Endodermal cell (in vitro differentiated cells): ENCODE measurements at regions not wholly inside any gene's neighbourhood (a gene's known extent, or its start where the extent isn't known, plus 50 kb on each side); places are given as distances from the start of the nearest gene placed in this dataset.

Experiments
- DNase-seq: peaks from one replicate; pipeline ENCODE4 v3.0.0-alpha.2; 2017
- H3K27ac ChIP-seq: 2 replicates; pipeline ENCODE4 v1.5.1; 2013; ENCODE audit warnings: mild to moderate bottlenecking, low read depth, low read length, moderate library complexity
- H3K27me3 ChIP-seq: 2 replicates; pipeline ENCODE4 v1.6.1; 2013; ENCODE audit warnings: mild to moderate bottlenecking, low read length, moderate library complexity; ENCODE audit not compliant: insufficient read depth, control insufficient read depth, poor library complexity, severe bottlenecking
- H3K36me3 ChIP-seq: 2 replicates; pipeline ENCODE4 v1.7.0; 2013; ENCODE audit warnings: mild to moderate bottlenecking, low read length, moderate library complexity; ENCODE audit not compliant: control insufficient read depth, insufficient read depth
- H3K4me1 ChIP-seq: one replicate; pipeline ENCODE4 v1.7.0; 2013; ENCODE audit warnings: low read length; ENCODE audit not compliant: control insufficient read depth, insufficient read depth
- H3K4me3 ChIP-seq: 2 replicates; pipeline ENCODE4 v1.5.1; 2013; ENCODE audit warnings: mild to moderate bottlenecking, low read length, moderate library complexity
- H3K9ac ChIP-seq: 2 replicates; pipeline ENCODE4 v1.6.1; 2013; ENCODE audit warnings: mild to moderate bottlenecking, low read length, moderate library complexity; ENCODE audit not compliant: poor library complexity, severe bottlenecking; ENCODE audit errors: extremely low read depth
- H3K9me3 ChIP-seq: 2 replicates; pipeline ENCODE4 v1.6.1; 2013; ENCODE audit warnings: mild to moderate bottlenecking, low read length, moderate library complexity; ENCODE audit not compliant: control insufficient read depth
- H3K27ac Mint-ChIP-seq: 2 replicates; pipeline ENCODE4 v1.8.0; 2020; ENCODE audit warnings: mixed read lengths
- H3K27me3 Mint-ChIP-seq: 2 replicates; pipeline ENCODE4 v1.8.0; 2021; ENCODE audit warnings: mild to moderate bottlenecking, mixed read lengths; ENCODE audit not compliant: insufficient read depth
- H3K36me3 Mint-ChIP-seq: 2 replicates; pipeline ENCODE4 v1.8.0; 2020; ENCODE audit warnings: low read depth, mixed read lengths
- H3K4me1 Mint-ChIP-seq: 2 replicates; pipeline ENCODE4 v1.8.0; 2020; ENCODE audit warnings: mixed read lengths
- H3K4me3 Mint-ChIP-seq: 2 replicates; pipeline ENCODE4 v1.8.0; 2020; ENCODE audit warnings: mild to moderate bottlenecking, moderate library complexity, mixed read lengths
- H3K9me3 Mint-ChIP-seq: 2 replicates; pipeline ENCODE4 v1.8.0; 2020; ENCODE audit warnings: mild to moderate bottlenecking, mixed read lengths
- CTCF ChIP-seq: fragments of 200-600 bp; sonication (generic); conservative IDR thresholded peaks from 2 replicates; pipeline ENCODE4 v1.5.0; 2021; ENCODE audit warnings: antibody characterized with exemption, mild to moderate bottlenecking
- WGBS, 2 experiments: methylation state at CpG; one replicate each; pipeline versions ENCODE4 v1.1.5 to v1.1.7; 2013; ENCODE audit warnings: missing lambda C conversion rate in 2 of 2, mixed read lengths in 1 of 2; ENCODE audit not compliant: insufficient coverage in 1 of 2, insufficient read length in 1 of 2; 5-methylcytosine and 5-hydroxymethylcytosine counted together

GRCh38 chr6:163773646-163774045, 359.1 kb downstream of the QKI start:
- no peaks in the 10 kb centered on the region for H3K9me3 ChIP-seq
- no peaks in the 10 kb centered on the region for H3K9me3 Mint-ChIP-seq
- WGBS, 2 experiments, result 87 to 88% methylated on average over 4 of the region's 4 CpGs

GRCh38 chr6:163772701-163773100, 358.2 kb downstream of the QKI start:
- 75% methylated on average over 1 of the region's 1 CpG; no CpG with 5 or more reads in 1 of the 2 experiments for WGBS, 2 experiments
- Histone ChIP-seq H3K4me3 (no peak overlapping the region), H3K9me3 (no peaks in the 10 kb centered on the region), H3K4me1 (peaks cover 2% of the 10 kb centered on the region), H3K9ac (no peak overlapping the region), H3K27me3 (no peaks in the 10 kb centered on the region), H3K27ac (no peak overlapping the region), H3K36me3 (no peaks in the 10 kb centered on the region)
- Mint-ChIP-seq H3K4me3 (no peak overlapping the region), H3K36me3 (no peaks in the 10 kb centered on the region), H3K27ac (no peak overlapping the region), H3K27me3 (no peaks in the 10 kb centered on the region), H3K9me3 (no peaks in the 10 kb centered on the region), H3K4me1 (peaks cover 15% of the 10 kb centered on the region)
- no peak for TF ChIP-seq CTCF
- no peak for DNase-seq

More at GRCh38 chr6:163773646-163774045, 359.1 kb downstream of the QKI start:
- H3K4me1 ChIP-seq, result peaks cover 2% of the 10 kb centered on the region
- no peak for TF ChIP-seq CTCF
- no peaks in the 10 kb centered on the region for H3K27me3 ChIP-seq
- no peak for DNase-seq
- no peak overlapping the region for H3K4me3 ChIP-seq
- Mint-ChIP-seq H3K27me3 (no peaks in the 10 kb centered on the region), H3K36me3 (no peaks in the 10 kb centered on the region), H3K27ac (no peak overlapping the region), H3K4me1 (peaks cover 12% of the 10 kb centered on the region), H3K4me3 (no peak overlapping the region)
- no peak overlapping the region for H3K27ac ChIP-seq
- no peaks in the 10 kb centered on the region for H3K36me3 ChIP-seq
- no peak overlapping the region for H3K9ac ChIP-seq

GRCh38 chr6:163771180-163771579, 356.7 kb downstream of the QKI start:
- Histone ChIP-seq H3K4me3 (no peak overlapping the region), H3K27me3 (no peaks in the 10 kb centered on the region), H3K9ac (no peak overlapping the region), H3K4me1 (no peaks in the 10 kb centered on the region), H3K9me3 (no peaks in the 10 kb centered on the region), H3K36me3 (no peaks in the 10 kb centered on the region), H3K27ac (no peak overlapping the region)
- DNase-seq, result no peak
- 77 to 78% methylated on average over 1 of the region's 1 CpG for WGBS, 2 experiments
- Mint-ChIP-seq H3K4me1 (peaks cover 5% of the 10 kb centered on the region), H3K4me3 (no peak overlapping the region), H3K27ac (no peak overlapping the region), H3K9me3 (no peaks in the 10 kb centered on the region), H3K36me3 (no peaks in the 10 kb centered on the region), H3K27me3 (no peaks in the 10 kb centered on the region)
- no peak for TF ChIP-seq CTCF
